ENCODE measurements at regions not wholly inside any gene's neighbourhood (a gene's known extent, or its start where the extent isn't known, plus 50 kb on each side); places are given as distances from the start of the nearest gene placed in this dataset.

GRCh38 chr4:14583752-14584151 is 418.5 kb upstream of the CPEB2 start:
- H3K36me3 ChIP-seq: no peaks in the 10 kb centered on the region
- in situ Hi-C loops (cut with MboI; ENCODE audit: low sequenced_read_pairs in 4 of 4) (no loop called here), intact Hi-C loops (cut with DNase I; ENCODE audit: low total_unique reads) (no loop called here)
- ATAC-seq (no peak), DNase-seq (no peak)
- no peak overlapping the region for H3K4me3 ChIP-seq
- H3K27ac ChIP-seq: no peak overlapping the region
- no peaks in the 10 kb centered on the region for H3K9me3 ChIP-seq
- no peaks in the 10 kb centered on the region for H3K27me3 ChIP-seq
- TF ChIP-seq POLR2A (IDR thresholded peaks at IDR 0.05) (no peak), CTCF (IDR thresholded peaks at IDR 0.05 in 4 of 5, conservative IDR thresholded peaks at IDR 0.05 in 1 of 5) (no peak)
- no peaks in the 10 kb centered on the region for H3K4me1 ChIP-seq

DNA sequence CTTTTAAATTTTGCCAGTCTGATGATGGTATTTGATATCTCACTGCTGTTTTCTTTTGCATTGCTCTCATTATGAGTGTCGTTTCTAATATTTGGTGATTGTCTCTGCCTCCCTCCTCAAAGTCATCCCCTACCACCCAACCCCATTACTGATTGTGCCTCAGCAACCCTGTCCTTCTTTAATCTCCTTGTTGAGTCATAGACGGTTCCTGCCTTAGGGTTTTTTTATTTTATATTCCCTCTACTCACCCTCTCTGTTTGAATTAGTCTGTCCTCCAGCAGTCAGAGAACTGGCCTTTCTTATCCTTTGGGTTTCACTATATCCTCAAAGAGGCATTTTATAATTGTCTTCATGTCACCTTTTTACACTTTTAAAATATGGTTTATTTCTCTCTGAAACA is 409.3 kb upstream of the CPEB2 start:
- in situ Hi-C loops (cut with MboI; ENCODE audit: low sequenced_read_pairs in 4 of 4) (no loop called here), intact Hi-C loops (cut with DNase I; ENCODE audit: low total_unique reads) (no loop called here)
- Histone ChIP-seq H3K4me1 (no peaks in the 10 kb centered on the region), H3K9me3 (no peaks in the 10 kb centered on the region), H3K27ac (no peak overlapping the region), H3K27me3 (no peaks in the 10 kb centered on the region), H3K36me3 (no peaks in the 10 kb centered on the region), H3K4me3 (no peak overlapping the region)
- ATAC-seq (no peak), DNase-seq (no peak)
- TF ChIP-seq POLR2A (IDR thresholded peaks at IDR 0.05) (no peak), CTCF (IDR thresholded peaks at IDR 0.05 in 4 of 5, conservative IDR thresholded peaks at IDR 0.05 in 1 of 5) (no peak)

- intact Hi-C loops (cut with DNase I; ENCODE audit: low total_unique reads): no loop called here
- no peaks in the 10 kb centered on the region for H3K27me3 ChIP-seq
- H3K27ac ChIP-seq: no peak overlapping the region
- TF ChIP-seq CTCF (IDR thresholded peaks at IDR 0.05 in 4 of 5, conservative IDR thresholded peaks at IDR 0.05 in 1 of 5): no peak
- DNase-seq (no peak), ATAC-seq (peak in 1 of 2 donors; percentile 46)
- H3K9me3 ChIP-seq: no peaks in the 10 kb centered on the region
- H3K4me1 ChIP-seq: no peaks in the 10 kb centered on the region
- H3K36me3 ChIP-seq: no peaks in the 10 kb centered on the region
- in situ Hi-C loops (cut with MboI; ENCODE audit: low sequenced_read_pairs in 4 of 4): no loop called here
- no peak overlapping the region for H3K4me3 ChIP-seq
Measured at GRCh38 chr4:14596028-14596427, 406.3 kb upstream of the CPEB2 start.

DNA sequence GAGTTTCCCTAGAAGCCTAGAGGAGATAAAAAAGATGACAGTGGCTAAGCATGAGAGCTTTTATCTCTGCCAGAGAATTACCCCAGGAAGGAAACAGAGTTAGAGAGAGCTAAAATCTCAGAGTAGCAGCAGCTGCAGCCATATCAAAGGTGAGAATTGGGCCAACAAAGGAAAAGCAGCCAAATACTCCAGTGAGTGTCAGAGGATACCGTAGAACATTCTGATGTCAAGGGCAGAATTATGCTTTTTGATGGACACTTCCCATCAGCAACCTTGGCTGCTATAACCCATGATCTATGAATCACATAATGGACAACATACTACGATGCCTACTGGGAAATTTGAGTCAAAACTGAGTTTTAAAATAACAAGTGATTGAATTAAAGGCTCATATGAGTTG is 405.8 kb upstream of the CPEB2 start:
- TF ChIP-seq CTCF (IDR thresholded peaks at IDR 0.05 in 4 of 5, conservative IDR thresholded peaks at IDR 0.05 in 1 of 5) (no peak), POLR2A (IDR thresholded peaks at IDR 0.05) (no peak)
- DNase-seq (no peak), ATAC-seq (no peak)
- in situ Hi-C loops (cut with MboI; ENCODE audit: low sequenced_read_pairs in 4 of 4) (no loop called here), intact Hi-C loops (cut with DNase I; ENCODE audit: low total_unique reads) (no loop called here)
- Histone ChIP-seq H3K27me3 (no peaks in the 10 kb centered on the region), H3K4me1 (no peaks in the 10 kb centered on the region), H3K36me3 (no peaks in the 10 kb centered on the region), H3K9me3 (no peaks in the 10 kb centered on the region), H3K27ac (no peak overlapping the region), H3K4me3 (no peak overlapping the region)

GRCh38 chr4:14596904-14597303 is 405.4 kb upstream of the CPEB2 start:
- H3K4me1 ChIP-seq: no peaks in the 10 kb centered on the region
- TF ChIP-seq POLR2A (IDR thresholded peaks at IDR 0.05) (no peak), CTCF (IDR thresholded peaks at IDR 0.05 in 4 of 5, conservative IDR thresholded peaks at IDR 0.05 in 1 of 5) (no peak)
- no peaks in the 10 kb centered on the region for H3K36me3 ChIP-seq
- DNase-seq (no peak), ATAC-seq (no peak)
- no peaks in the 10 kb centered on the region for H3K9me3 ChIP-seq
- H3K27ac ChIP-seq: no peak overlapping the region
- in situ Hi-C loops (cut with MboI; ENCODE audit: low sequenced_read_pairs in 4 of 4): no loop called here
- intact Hi-C loops (cut with DNase I; ENCODE audit: low total_unique reads): no loop called here
- no peaks in the 10 kb centered on the region for H3K27me3 ChIP-seq
- H3K4me3 ChIP-seq: no peak overlapping the region

Data from gastrocnemius medialis (tissue), 4 donors.